ENCODE measurements at regions not wholly inside any gene's neighbourhood (a gene's known extent, or its start where the extent isn't known, plus 50 kb on each side); places are given as distances from the start of the nearest gene placed in this dataset.
"Not testable (repeated sequence)": the region's sequence is repeated elsewhere in the genome, so short reads cannot be mapped to it uniquely, and the experiment has no call there.

GRCh38 chr5:67639313-67639712 is 442.7 kb upstream of the CD180 start:
- TF ChIP-seq, protein P1, sequence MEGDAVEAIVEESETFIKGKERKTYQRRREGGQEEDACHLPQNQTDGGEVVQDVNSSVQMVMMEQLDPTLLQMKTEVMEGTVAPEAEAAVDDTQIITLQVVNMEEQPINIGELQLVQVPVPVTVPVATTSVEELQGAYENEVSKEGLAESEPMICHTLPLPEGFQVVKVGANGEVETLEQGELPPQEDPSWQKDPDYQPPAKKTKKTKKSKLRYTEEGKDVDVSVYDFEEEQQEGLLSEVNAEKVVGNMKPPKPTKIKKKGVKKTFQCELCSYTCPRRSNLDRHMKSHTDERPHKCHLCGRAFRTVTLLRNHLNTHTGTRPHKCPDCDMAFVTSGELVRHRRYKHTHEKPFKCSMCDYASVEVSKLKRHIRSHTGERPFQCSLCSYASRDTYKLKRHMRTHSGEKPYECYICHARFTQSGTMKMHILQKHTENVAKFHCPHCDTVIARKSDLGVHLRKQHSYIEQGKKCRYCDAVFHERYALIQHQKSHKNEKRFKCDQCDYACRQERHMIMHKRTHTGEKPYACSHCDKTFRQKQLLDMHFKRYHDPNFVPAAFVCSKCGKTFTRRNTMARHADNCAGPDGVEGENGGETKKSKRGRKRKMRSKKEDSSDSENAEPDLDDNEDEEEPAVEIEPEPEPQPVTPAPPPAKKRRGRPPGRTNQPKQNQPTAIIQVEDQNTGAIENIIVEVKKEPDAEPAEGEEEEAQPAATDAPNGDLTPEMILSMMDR (IDR thresholded peaks at IDR 0.05; ENCODE audit: low read depth, low read length) = no peak
- H3K4me3 ChIP-seq (ENCODE audit: low read depth, low read length) = no peak overlapping the region

DNA sequence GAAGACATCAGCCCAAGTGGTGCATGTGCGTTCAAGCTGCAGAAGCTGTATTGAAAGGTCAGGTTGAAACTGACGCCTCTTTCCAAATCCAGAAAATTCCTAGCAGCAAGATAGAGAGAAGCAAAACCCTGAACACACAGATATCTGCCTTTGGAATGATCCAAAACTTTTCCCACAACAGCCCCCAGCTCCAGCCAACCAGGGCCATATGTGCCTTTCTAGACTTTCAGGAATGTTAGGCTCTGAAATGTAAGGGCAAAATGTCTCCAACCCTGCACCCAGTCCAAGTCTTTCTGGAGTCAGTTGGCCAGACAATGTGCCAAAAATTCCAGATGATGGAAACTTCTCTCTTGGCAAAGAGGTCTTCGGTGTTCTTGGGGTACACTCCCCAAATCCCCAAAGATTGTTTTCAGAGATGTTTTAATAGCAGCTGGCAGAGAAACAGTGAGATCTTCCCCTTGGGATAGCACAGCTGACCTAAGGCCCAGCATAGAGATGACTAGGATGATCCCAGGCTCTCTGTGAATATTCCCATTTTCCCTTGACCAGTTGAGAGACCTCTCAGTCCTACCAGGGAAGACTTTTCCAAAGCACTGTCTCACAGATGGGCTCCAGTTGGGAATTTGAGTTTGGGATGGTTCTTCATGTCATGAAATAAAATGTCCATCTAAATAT is 440.4 kb upstream of the CD180 start:
- no peak overlapping the region for H3K4me3 ChIP-seq (ENCODE audit: low read depth, low read length)
- TF ChIP-seq, protein P1 (IDR thresholded peaks at IDR 0.05; ENCODE audit: low read depth, low read length) = no peak

GRCh38 chr5:67636091-67636490 is 439.5 kb upstream of the CD180 start:
- TF ChIP-seq, protein P1 (IDR thresholded peaks at IDR 0.05; ENCODE audit: low read depth, low read length) = no peak
- no peak overlapping the region for H3K4me3 ChIP-seq (ENCODE audit: low read depth, low read length)

DNA sequence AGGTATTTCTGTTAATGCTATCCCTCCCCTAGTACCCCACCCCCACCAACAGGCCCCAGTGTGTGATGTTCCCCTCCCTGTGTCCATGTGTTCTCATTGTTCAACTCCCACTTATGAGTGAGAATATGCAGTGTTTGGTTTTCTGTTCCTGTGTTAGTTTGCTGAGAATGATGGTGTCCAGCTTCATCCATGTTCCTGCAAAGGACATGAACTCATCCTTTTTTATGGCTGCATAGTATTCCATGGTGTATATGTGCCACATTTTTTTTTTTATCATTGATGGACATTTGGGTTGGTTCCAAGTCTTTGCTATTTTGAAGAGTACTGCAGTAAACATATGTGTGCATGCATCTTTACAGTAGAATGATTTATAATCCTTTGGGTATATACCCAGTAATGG is 430.5 kb upstream of the CD180 start:
- H3K4me3 ChIP-seq (ENCODE audit: low read depth, low read length) = not testable (repeated sequence)

DNA sequence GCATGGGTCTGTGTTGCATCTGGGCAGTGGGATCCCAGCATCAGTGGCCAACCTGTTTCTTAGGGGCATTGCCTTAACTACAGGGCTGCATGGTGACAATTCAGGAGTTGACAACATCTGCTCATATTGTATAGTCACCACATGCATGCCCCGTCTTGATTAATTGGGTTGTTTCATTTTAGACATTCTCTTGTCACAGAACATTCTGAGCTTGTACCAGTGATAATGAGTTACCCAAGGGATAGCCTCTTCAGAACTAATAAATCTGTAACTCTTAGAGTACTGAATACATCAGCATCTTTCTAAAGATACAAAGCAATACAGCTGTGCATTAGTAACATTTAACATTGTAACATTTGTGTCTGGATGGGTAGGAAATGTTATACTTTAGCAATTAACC is 426.5 kb upstream of the CD180 start:
- TF ChIP-seq, protein P1 (IDR thresholded peaks at IDR 0.05; ENCODE audit: low read depth, low read length) = no peak

DNA sequence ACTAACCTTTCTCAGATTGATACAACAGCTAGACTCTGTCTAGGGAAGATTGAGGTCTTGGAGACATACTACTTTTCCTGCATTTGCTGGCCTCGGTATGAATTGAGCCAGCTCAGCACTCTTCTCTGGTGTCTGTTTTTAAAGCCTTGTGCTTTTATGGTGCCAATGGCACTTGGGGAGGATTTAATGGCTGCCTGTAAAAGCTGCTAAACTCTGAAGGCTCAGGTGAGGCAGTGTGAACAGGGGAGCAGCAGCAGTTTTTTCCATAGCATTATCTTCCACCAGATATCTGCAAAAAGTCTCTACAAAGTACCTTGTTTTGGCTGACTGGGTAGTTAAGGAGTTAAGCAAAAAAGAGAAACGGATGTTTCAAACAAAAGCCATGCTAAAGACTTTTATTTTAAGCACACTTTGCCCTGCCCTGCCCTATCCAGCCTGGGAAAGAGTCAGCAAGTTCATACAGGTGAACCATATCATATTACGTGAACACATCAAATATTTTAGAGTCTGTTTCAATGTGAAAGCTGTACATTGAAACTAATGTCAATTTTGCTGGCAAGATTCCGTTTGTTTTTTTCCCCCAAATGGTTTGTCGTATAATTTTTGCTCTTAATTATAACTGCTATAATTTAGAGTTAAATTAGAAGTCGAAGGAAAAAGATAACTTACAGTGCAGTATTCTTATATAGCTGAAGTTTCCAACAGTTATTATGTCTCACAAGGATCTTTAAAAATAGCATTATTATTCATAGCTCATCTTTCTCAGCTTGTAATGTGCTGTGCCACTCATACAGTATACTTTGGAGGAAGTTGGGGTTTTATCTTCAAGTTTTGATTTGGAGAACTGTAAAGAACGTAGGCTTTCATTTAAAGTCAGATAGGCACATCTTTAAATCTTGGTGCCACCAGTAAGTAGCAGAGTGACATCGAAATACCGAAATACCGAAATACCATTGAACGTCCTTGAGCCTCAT is 424.1 kb upstream of the CD180 start:
- TF ChIP-seq, protein P1 (IDR thresholded peaks at IDR 0.05; ENCODE audit: low read depth, low read length) = no peak
- H3K4me3 ChIP-seq (ENCODE audit: low read depth, low read length) = no peak overlapping the region

More for the DNA sequence above, 426.5 kb upstream of the CD180 start:
- no peak overlapping the region for H3K4me3 ChIP-seq (ENCODE audit: low read depth, low read length)

GRCh38 chr5:67619636-67620035 is 423.0 kb upstream of the CD180 start:
- H3K4me3 ChIP-seq (ENCODE audit: low read depth, low read length) = no peak overlapping the region
- TF ChIP-seq, protein P1 (IDR thresholded peaks at IDR 0.05; ENCODE audit: low read depth, low read length) = no peak
